ENCODE measurements at regions not wholly inside any gene's neighbourhood (a gene's known extent, or its start where the extent isn't known, plus 50 kb on each side); places are given as distances from the start of the nearest gene placed in this dataset.

GRCh38 chr2:120803764-120804335, 68.2 kb downstream of the GLI2 start:
- ChIA-PET CTCF (no interaction called here), POLR2A (no interaction called here)
- H3K4me1 ChIP-seq (ENCODE audit: control insufficient read depth in 2 of 2, insufficient read depth in 2 of 2, low read length in 2 of 2) = no peaks in the 10 kb centered on the region
- ATAC-seq (ENCODE audit: low read depth) = no peak
- no peak overlapping the region for H3K4me2 ChIP-seq (replicated peaks; ENCODE audit: low read depth, low read length, poor library complexity, severe bottlenecking)
- Mint-ChIP-seq H3K9me3 (ENCODE audit: insufficient read depth) (no peaks in the 10 kb centered on the region), H3K4me1 (no peaks in the 10 kb centered on the region), H3K27me3 (peaks cover 3% of the 10 kb centered on the region), H3K4me3 (no peak overlapping the region), H3K27ac (no peak overlapping the region)
- 70% methylated on average over 4 of the region's 11 CpGs for WGBS (ENCODE audit: insufficient coverage)
- DNase-seq = no peak
- H3K79me2 ChIP-seq (ENCODE audit: control insufficient read depth, insufficient read depth, low read length) = no peaks in the 10 kb centered on the region
- H2AFZ ChIP-seq (ENCODE audit: insufficient read depth, low read depth, low read length, poor library complexity, severe bottlenecking) = no peak overlapping the region
- H3K9me3 ChIP-seq (ENCODE audit: control extremely low read depth in 1 of 3, control insufficient read depth in 2 of 3, insufficient read depth in 1 of 3, low read length in 2 of 3) = peaks cover 0 to 3% (median 0%) of the 10 kb centered on the region in 3 donors
- no peak overlapping the region for H3K27ac ChIP-seq (ENCODE audit: low read length in 2 of 2)
- intact Hi-C loops (cut with micrococcal nuclease) = no loop called here
- TF ChIP-seq CTCF (IDR thresholded peaks at IDR 0.05) (no peak), EZH2 (IDR thresholded peaks at IDR 0.05; ENCODE audit: borderline replicate concordance, insufficient read depth, low read depth, low read length, poor library complexity, severe bottlenecking) (no peak)
- H3K36me3 ChIP-seq (replicated peaks in 1 of 2; ENCODE audit: control extremely low read depth in 1 of 2, control insufficient read depth in 1 of 2, extremely low read depth in 1 of 2, insufficient read depth in 2 of 2, low read length in 1 of 2) = no peaks in the 10 kb centered on the region
- no peak overlapping the region for H3K9ac ChIP-seq (ENCODE audit: low read length)
- H4K20me1 ChIP-seq (ENCODE audit: control insufficient read depth, insufficient read depth, low read length, poor library complexity, severe bottlenecking) = no peaks in the 10 kb centered on the region
- H3K4me3 ChIP-seq (ENCODE audit: control extremely low read depth in 1 of 5, extremely low read depth in 1 of 5, insufficient read depth in 1 of 5, low read depth in 2 of 5, low read length in 4 of 5) = no peak overlapping the region
- H3K27me3 ChIP-seq (replicated peaks in 1 of 4; ENCODE audit: control extremely low read depth in 1 of 4, control insufficient read depth in 3 of 4, insufficient read depth in 4 of 4, low read length in 3 of 4) = peaks cover 0 to 3% (median 0%) of the 10 kb centered on the region in 4 experiments

- Histone ChIP-seq H2AFZ (ENCODE audit: insufficient read depth, low read depth, low read length, poor library complexity, severe bottlenecking) (no peak overlapping the region), H3K4me1 (ENCODE audit: control insufficient read depth in 2 of 2, insufficient read depth in 2 of 2, low read length in 2 of 2) (no peaks in the 10 kb centered on the region), H3K36me3 (replicated peaks in 1 of 2; ENCODE audit: control extremely low read depth in 1 of 2, control insufficient read depth in 1 of 2, extremely low read depth in 1 of 2, insufficient read depth in 2 of 2, low read length in 1 of 2) (no peaks in the 10 kb centered on the region), H3K9me3 (ENCODE audit: control extremely low read depth in 1 of 3, control insufficient read depth in 2 of 3, insufficient read depth in 1 of 3, low read length in 2 of 3) (peaks cover 0 to 3% (median 0%) of the 10 kb centered on the region in 3 donors), H3K9ac (ENCODE audit: low read length) (no peak overlapping the region), H3K27me3 (replicated peaks in 1 of 4; ENCODE audit: control extremely low read depth in 1 of 4, control insufficient read depth in 3 of 4, insufficient read depth in 4 of 4, low read length in 3 of 4) (peaks cover 0 to 3% (median 0%) of the 10 kb centered on the region in 4 experiments), H3K4me3 (ENCODE audit: control extremely low read depth in 1 of 5, extremely low read depth in 1 of 5, insufficient read depth in 1 of 5, low read depth in 2 of 5, low read length in 4 of 5) (no peak overlapping the region), H3K27ac (ENCODE audit: low read length in 2 of 2) (no peak overlapping the region), H3K4me2 (replicated peaks; ENCODE audit: low read depth, low read length, poor library complexity, severe bottlenecking) (no peak overlapping the region), H3K79me2 (ENCODE audit: control insufficient read depth, insufficient read depth, low read length) (no peaks in the 10 kb centered on the region), H4K20me1 (ENCODE audit: control insufficient read depth, insufficient read depth, low read length, poor library complexity, severe bottlenecking) (no peaks in the 10 kb centered on the region)
- TF ChIP-seq EZH2 (IDR thresholded peaks at IDR 0.05; ENCODE audit: borderline replicate concordance, insufficient read depth, low read depth, low read length, poor library complexity, severe bottlenecking) (no peak), CTCF (IDR thresholded peaks at IDR 0.05) (no peak)
- Mint-ChIP-seq H3K4me1 (no peaks in the 10 kb centered on the region), H3K9me3 (ENCODE audit: insufficient read depth) (no peaks in the 10 kb centered on the region), H3K27ac (no peak overlapping the region), H3K4me3 (no peak overlapping the region), H3K27me3 (peaks cover 8% of the 10 kb centered on the region)
- ATAC-seq (ENCODE audit: low read depth) = no peak
- intact Hi-C loops (cut with micrococcal nuclease) = no loop called here
- ChIA-PET POLR2A (no interaction called here), CTCF (no interaction called here)
- WGBS (ENCODE audit: insufficient coverage) = 72% methylated on average over 5 of the region's 6 CpGs
- DNase-seq = no peak
Measured at GRCh38 chr2:120804459-120804858, 68.8 kb downstream of the GLI2 start.

Measured in B cell (primary cell).